Type B pancreatic cell (in vitro differentiated cells): ENCODE measurements at regions not wholly inside any gene's neighbourhood (a gene's known extent, or its start where the extent isn't known, plus 50 kb on each side); places are given as distances from the start of the nearest gene placed in this dataset.

ENCODE experiments used
- DNase-seq: peaks from one replicate; pipeline ENCODE4 v3.0.0; 2021; ENCODE audit warnings: mixed read lengths; ENCODE audit not compliant: unreplicated experiment; ENCODE audit errors: extremely low spot score
- H3K27ac Mint-ChIP-seq: 2 replicates; pipeline ENCODE4 v1.8.0; 2021; ENCODE audit warnings: mild to moderate bottlenecking, mixed read lengths
- H3K27me3 Mint-ChIP-seq: 2 replicates; pipeline ENCODE4 v1.8.0; 2021; ENCODE audit warnings: mixed read lengths
- H3K36me3 Mint-ChIP-seq: 2 replicates; pipeline ENCODE4 v1.8.0; 2021; ENCODE audit warnings: mixed read lengths
- H3K4me1 Mint-ChIP-seq: one replicate; pipeline ENCODE4 v1.8.0; 2021; ENCODE audit warnings: mixed read lengths; ENCODE audit not compliant: unreplicated experiment
- H3K4me3 Mint-ChIP-seq: 2 replicates; pipeline ENCODE4 v1.8.0; 2021; ENCODE audit warnings: mild to moderate bottlenecking, mixed read lengths
- H3K9me3 Mint-ChIP-seq: 2 replicates; pipeline ENCODE4 v1.8.0; 2021; ENCODE audit warnings: mixed read lengths
- CTCF ChIP-seq: fragments of 200-600 bp; sonication (generic); conservative IDR thresholded peaks from 2 replicates; pipeline ENCODE4 v1.5.0; 2021; ENCODE audit warnings: antibody characterized with exemption, mild to moderate bottlenecking

GRCh38 chrX:65148232-65148631, 172.0 kb upstream of the ZC4H2 start:
- TF ChIP-seq CTCF = no peak
- no peak overlapping the region for H3K4me3 Mint-ChIP-seq
- H3K4me1 Mint-ChIP-seq = no peaks in the 10 kb centered on the region
- H3K9me3 Mint-ChIP-seq = peaks cover 7% of the 10 kb centered on the region
- no peak overlapping the region for H3K27ac Mint-ChIP-seq
- H3K36me3 Mint-ChIP-seq = no peaks in the 10 kb centered on the region
- no peak for DNase-seq
- no peaks in the 10 kb centered on the region for H3K27me3 Mint-ChIP-seq

DNA sequence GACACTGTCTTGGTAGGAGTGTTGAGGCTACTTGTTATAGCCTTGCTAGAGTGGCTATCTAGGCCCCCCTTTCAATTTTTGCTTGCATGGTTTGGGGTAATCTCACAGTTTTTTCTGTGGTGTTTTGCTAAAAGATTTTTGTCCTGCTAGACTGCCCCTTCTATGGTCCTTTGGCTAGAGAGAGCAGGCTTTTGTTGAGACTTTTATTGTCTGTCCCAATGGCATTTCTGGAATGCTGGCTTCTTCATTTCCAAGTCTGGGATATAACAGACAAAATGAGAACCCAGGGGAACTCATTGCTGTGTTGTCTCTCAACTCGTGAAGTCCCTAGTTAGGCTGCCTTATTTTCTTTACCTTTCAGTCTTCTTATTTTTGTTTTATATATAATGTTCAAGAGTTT, 160.2 kb upstream of the ZC4H2 start:
- Mint-ChIP-seq H3K4me1 (no peaks in the 10 kb centered on the region), H3K4me3 (no peak overlapping the region), H3K27ac (no peak overlapping the region), H3K9me3 (peaks cover 15% of the 10 kb centered on the region), H3K27me3 (no peaks in the 10 kb centered on the region), H3K36me3 (no peaks in the 10 kb centered on the region)
- no peak for DNase-seq
- no peak for TF ChIP-seq CTCF

- no peak for DNase-seq
- peaks cover 20% of the 10 kb centered on the region for H3K9me3 Mint-ChIP-seq
These were observed 151.6 kb upstream of the ZC4H2 start for GRCh38 chrX:65127842-65128241.

DNA sequence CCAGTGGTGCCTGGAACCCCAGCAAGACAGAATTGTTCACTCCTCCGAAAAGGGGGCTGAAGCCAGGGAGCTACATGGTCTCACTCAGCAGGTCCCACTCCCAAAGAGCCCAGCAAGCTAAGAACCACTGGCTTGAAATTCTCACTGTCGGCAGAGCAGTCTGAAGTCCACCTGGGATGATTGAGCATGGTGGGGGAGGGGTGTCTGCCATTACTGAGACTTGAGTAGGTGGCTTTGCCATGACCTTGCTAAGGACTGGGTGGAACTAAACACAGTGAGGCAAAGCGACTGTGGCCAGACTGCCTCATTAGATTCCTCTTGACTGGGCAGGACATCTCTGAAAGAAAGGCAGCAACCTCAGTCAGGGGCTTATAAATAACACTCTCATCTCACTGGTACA, 122.6 kb upstream of the ZC4H2 start:
- H3K9me3 Mint-ChIP-seq = peaks cover 19% of the 10 kb centered on the region

More at GRCh38 chrX:65127842-65128241, 151.6 kb upstream of the ZC4H2 start:
- Mint-ChIP-seq H3K27me3 (no peaks in the 10 kb centered on the region), H3K4me3 (no peak overlapping the region), H3K27ac (no peak overlapping the region), H3K36me3 (no peaks in the 10 kb centered on the region), H3K4me1 (no peaks in the 10 kb centered on the region)
- TF ChIP-seq CTCF = no peak

GRCh38 chrX:65093658-65094057, 117.4 kb upstream of the ZC4H2 start:
- Mint-ChIP-seq H3K27me3 (no peaks in the 10 kb centered on the region), H3K4me1 (no peaks in the 10 kb centered on the region), H3K27ac (no peak overlapping the region), H3K9me3 (no peaks in the 10 kb centered on the region), H3K36me3 (peaks cover 5% of the 10 kb centered on the region), H3K4me3 (no peak overlapping the region)
- no peak for DNase-seq
- TF ChIP-seq CTCF = no peak

More for the DNA sequence above, 122.6 kb upstream of the ZC4H2 start:
- no peak for DNase-seq
- H3K4me3 Mint-ChIP-seq = no peak overlapping the region
- no peaks in the 10 kb centered on the region for H3K27me3 Mint-ChIP-seq
- H3K4me1 Mint-ChIP-seq = no peaks in the 10 kb centered on the region
- H3K36me3 Mint-ChIP-seq = no peaks in the 10 kb centered on the region
- H3K27ac Mint-ChIP-seq = no peak overlapping the region
- TF ChIP-seq CTCF = no peak

DNA sequence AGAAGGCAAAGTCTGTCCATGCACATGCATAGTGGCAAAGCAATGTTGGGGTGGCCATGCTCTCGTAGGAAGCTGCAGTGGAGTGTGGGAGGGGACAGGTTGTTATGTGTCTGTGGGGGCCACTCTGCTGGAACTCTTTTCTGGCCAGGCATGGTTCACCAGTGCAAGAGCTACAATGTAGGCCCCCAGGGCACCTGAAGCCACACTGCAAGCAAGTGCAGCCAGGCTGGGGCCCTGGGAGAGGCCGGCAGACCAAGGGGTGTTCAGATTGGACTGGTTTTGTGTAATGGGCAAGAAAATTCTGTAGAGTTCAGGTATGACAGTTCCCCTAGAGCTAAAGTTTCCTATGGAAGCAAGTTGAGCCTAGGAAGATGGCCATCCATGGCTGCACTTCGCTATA, 97.0 kb upstream of the ZC4H2 start:
- H3K4me1 Mint-ChIP-seq = no peaks in the 10 kb centered on the region
- no peaks in the 10 kb centered on the region for H3K27me3 Mint-ChIP-seq
- TF ChIP-seq CTCF = no peak
- H3K36me3 Mint-ChIP-seq = peaks cover 8% of the 10 kb centered on the region
- no peak for DNase-seq
- peaks cover 12% of the 10 kb centered on the region for H3K9me3 Mint-ChIP-seq
- H3K4me3 Mint-ChIP-seq = no peak overlapping the region
- no peak overlapping the region for H3K27ac Mint-ChIP-seq
